Pancreas (tissue), 10 donors: ENCODE measurements at regions not wholly inside any gene's neighbourhood (a gene's known extent, or its start where the extent isn't known, plus 50 kb on each side); places are given as distances from the start of the nearest gene placed in this dataset.

Experiments
- ATAC-seq, 4 donors: fragments of 200-7000 bp; cut with Tn5 transposase; one replicate each; pipeline versions ENCODE4 v1.8.0 to v1.9.1; 2020; ENCODE audit warnings: mild to moderate bottlenecking in 4 of 4, moderate library complexity in 4 of 4
- DNase-seq, 6 donors: peaks; one replicate each; pipeline ENCODE4 v3.0.0-alpha.2; 2020
- FAIRE-seq: peaks from 2 replicates; lab custom pipeline; 2012; peaks lifted over from hg19 to GRCh38; lab: Jason Lieb, UNC
- H3K27ac ChIP-seq, 4 donors: fragments of 200-600 bp; sonication (generic); 1 replicate in 3 of 4; 2 replicates in 1 of 4; pipeline versions ENCODE4 v1.5.0 to v1.8.0; 2020
- H3K27me3 ChIP-seq, 4 donors: fragments of 200-600 bp; one replicate each; pipeline ENCODE4 v1.8.0; 2021
- H3K36me3 ChIP-seq, 3 donors: fragments of 200-600 bp; sonication (generic) in 1 of 3; one replicate each; pipeline versions ENCODE4 v1.5.0 to v1.8.0; 2020 to 2021
- H3K4me1 ChIP-seq, 3 donors: fragments of 200-600 bp; one replicate each; pipeline ENCODE4 v1.8.0; 2021
- H3K4me3 ChIP-seq, 4 donors: fragments of 200-600 bp; sonication (generic) in 2 of 4; one replicate each; pipeline versions ENCODE4 v1.5.0 to v1.8.0; 2020 to 2021
- H3K9me3 ChIP-seq, 4 donors: fragments of 200-600 bp; one replicate each; pipeline ENCODE4 v1.8.0; 2021
- CTCF ChIP-seq, 4 donors: fragments of 200-600 bp; sonication (generic) in 3 of 4; IDR thresholded peaks; one replicate each; pipeline versions ENCODE4 v1.5.0 to v1.8.0; 2021; ENCODE audit warnings: antibody characterized with exemption in 4 of 4
- WGBS, 2 donors: extraction: QIAGEN DNeasy Blood & Tissue Kit; methylation state at CpG; one replicate each; pipeline ENCODE4 v1.1.7; 2013; 5-methylcytosine and 5-hydroxymethylcytosine counted together
- intact Hi-C, 3 donors: fragments of 100-400 bp; cut with DNase I; formaldehyde crosslinking; loops; one replicate each; pipeline versions ENCODE4 v1.11.1 to v1.14.2; 2022
- donor health status: healthy with polysubstance abuse.
- donor health status: DM: no; HTN: no; CAD: no; lungs with moderate emphysema.
- donor health status: DM: no; HTN: no; CAD: no.
- donor health status: control.
- donor health status: control.
- donor health status: Bipolar disorder and iron deficiency.
- donor health status: DM: yes; HTN: yes; CAD: no.
- donor health status: DM: no; HTN: no; CAD: no.
- donor health status: DM: no; HTN: no; CAD: no.
- donor health status: DM: yes; HTN: yes; CAD: no.

DNA sequence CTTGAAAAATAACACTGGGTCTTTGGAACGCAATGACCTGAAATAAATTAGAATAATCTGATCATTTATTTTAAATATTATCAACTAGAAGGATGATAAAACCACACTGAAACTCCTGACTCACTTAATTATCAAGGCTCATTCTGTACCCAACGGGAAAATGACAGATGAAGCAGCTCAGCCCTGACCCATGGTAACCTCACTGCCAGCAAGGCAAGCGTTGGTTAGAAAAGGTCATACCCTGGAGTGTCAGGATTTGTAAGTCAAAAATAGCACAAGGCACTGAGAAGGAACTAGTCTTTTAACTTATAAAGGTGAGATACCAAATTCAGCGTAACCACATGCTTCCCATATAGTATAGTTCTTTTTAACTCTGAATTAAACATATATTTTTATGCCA, 277.5 kb downstream of the ETAA1 start:
- no peak overlapping the region for H3K27ac ChIP-seq
- no peak overlapping the region for H3K4me3 ChIP-seq
- TF ChIP-seq CTCF (IDR thresholded peaks at IDR 0.05), result no peak
- WGBS, 2 donors, result 53 to 56% methylated on average over 4 of the region's 4 CpGs
- H3K36me3 ChIP-seq, result no peaks in the 10 kb centered on the region
- intact Hi-C loops, result no loop called here
- ATAC-seq, result no peak
- no peaks in the 10 kb centered on the region for H3K4me1 ChIP-seq
- no peaks in the 10 kb centered on the region for H3K27me3 ChIP-seq
- no peaks in the 10 kb centered on the region for H3K9me3 ChIP-seq
- FAIRE-seq, result no peak
- DNase-seq, result no peak

DNA sequence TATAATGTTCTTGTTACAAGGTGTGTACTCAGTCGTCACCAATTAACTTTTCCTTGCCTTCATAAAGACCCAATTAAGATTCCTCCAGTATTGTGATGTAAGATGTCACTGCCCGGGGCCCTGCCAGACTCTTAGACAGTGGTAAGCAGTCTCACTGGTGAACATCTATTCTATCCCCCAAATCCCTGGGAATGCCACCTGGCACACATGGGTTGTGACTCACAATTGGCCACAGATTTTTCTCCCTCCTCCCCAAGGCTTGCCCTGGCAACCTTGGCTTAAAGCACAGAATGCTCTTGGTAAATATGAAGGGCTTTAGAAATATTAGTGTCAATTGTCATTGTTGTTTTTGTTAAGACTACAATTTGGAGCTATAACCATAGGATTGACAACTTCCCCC, 287.9 kb downstream of the ETAA1 start:
- intact Hi-C loops, result no loop called here
- Histone ChIP-seq H3K36me3 (no peaks in the 10 kb centered on the region), H3K27me3 (no peaks in the 10 kb centered on the region), H3K27ac (no peak overlapping the region), H3K4me3 (no peak overlapping the region), H3K9me3 (no peaks in the 10 kb centered on the region), H3K4me1 (no peaks in the 10 kb centered on the region)
- no peak for DNase-seq
- no peak for TF ChIP-seq CTCF (IDR thresholded peaks at IDR 0.05)
- 85 to 87% methylated on average over 2 of the region's 2 CpGs for WGBS, 2 donors
- no peak for ATAC-seq
- no peak for FAIRE-seq

GRCh38 chr2:67686254-67686653, 289.1 kb downstream of the ETAA1 start:
- no peak for DNase-seq
- Histone ChIP-seq H3K4me3 (no peak overlapping the region), H3K9me3 (no peaks in the 10 kb centered on the region), H3K36me3 (no peaks in the 10 kb centered on the region), H3K4me1 (no peaks in the 10 kb centered on the region), H3K27ac (no peak overlapping the region), H3K27me3 (no peaks in the 10 kb centered on the region)
- TF ChIP-seq CTCF (IDR thresholded peaks at IDR 0.05), result no peak
- intact Hi-C loops, result no loop called here
- 88 to 89% methylated on average over 3 of the region's 3 CpGs for WGBS, 2 donors
- no peak for FAIRE-seq
- no peak for ATAC-seq

DNA sequence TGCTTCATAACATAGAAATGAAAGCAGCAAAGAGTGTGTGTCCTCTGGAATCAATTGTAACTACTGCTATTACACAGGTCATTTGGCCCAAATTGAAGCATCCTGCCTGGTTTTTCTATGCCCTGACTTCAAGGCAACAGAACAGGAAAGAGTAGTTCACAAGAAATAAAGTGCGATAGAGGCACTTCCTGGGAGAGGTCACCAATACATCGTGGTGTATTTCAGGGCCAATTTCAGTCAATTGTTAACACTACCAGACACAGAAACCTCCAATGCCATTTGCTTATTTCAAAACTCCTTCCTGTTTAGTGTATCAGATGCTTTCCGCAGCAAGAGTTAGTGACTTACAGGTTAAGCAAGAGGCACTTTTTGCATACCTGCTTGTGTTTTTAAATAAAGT, 292.1 kb downstream of the ETAA1 start:
- DNase-seq (no peak), ATAC-seq (no peak), FAIRE-seq (no peak)
- Histone ChIP-seq H3K4me3 (no peak overlapping the region), H3K27me3 (no peaks in the 10 kb centered on the region), H3K27ac (no peak overlapping the region), H3K4me1 (no peaks in the 10 kb centered on the region), H3K36me3 (no peaks in the 10 kb centered on the region), H3K9me3 (no peaks in the 10 kb centered on the region)
- intact Hi-C loops, result no loop called here
- 54 to 62% methylated on average over 3 of the region's 3 CpGs for WGBS, 2 donors
- TF ChIP-seq CTCF (IDR thresholded peaks at IDR 0.05), result no peak

- H3K4me1 ChIP-seq, result no peaks in the 10 kb centered on the region
- intact Hi-C loops, result no loop called here
- no peak overlapping the region for H3K4me3 ChIP-seq
- no peak overlapping the region for H3K27ac ChIP-seq
- WGBS, 2 donors, result 48 to 73% methylated on average over 1 of the region's 1 CpG
- H3K27me3 ChIP-seq, result no peaks in the 10 kb centered on the region
- ATAC-seq (no peak), DNase-seq (no peak), FAIRE-seq (no peak)
- no peak for TF ChIP-seq CTCF (IDR thresholded peaks at IDR 0.05)
- H3K36me3 ChIP-seq, result no peaks in the 10 kb centered on the region
- no peaks in the 10 kb centered on the region for H3K9me3 ChIP-seq
These were observed 292.5 kb downstream of the ETAA1 start for GRCh38 chr2:67689651-67690050.
